ENCODE measurements at regions not wholly inside any gene's neighbourhood (a gene's known extent, or its start where the extent isn't known, plus 50 kb on each side); places are given as distances from the start of the nearest gene placed in this dataset.

DNA sequence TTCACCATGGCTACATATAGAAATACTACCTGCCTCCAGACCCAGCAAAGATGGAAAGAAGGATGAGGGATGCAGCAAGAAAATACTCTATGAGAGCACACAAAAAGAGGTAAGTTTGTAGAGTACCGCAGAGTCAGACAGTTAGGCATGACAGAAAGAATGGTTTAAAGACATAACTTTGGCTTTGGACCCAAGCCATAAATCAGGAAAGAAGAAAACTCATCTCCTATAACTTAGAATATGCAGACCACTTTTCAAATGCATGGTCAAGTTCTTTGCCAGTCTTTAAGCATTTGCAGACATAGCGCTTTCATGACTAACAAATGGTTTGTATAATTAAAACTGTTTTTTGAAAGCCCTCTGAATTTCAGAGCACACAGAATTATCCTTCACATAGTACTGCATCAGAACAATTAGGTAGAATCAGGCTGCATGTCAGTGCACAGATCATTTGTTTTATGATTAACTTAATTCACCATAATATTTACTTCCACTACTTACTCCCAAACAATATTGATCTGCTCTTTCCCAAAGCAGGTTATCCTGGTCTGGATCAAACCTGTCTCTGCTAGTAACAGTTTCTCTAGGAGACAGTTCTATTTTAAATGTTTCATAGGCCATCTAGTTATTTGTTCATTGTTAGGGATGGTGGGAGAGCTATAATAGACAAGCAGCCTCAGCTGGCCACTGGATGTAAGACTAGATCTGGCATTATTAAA lies 280.7 kb upstream of the NR5A2 start:
- in situ Hi-C loops (cut with MboI; ENCODE audit: low sequenced_read_pairs) = no loop called here

DNA sequence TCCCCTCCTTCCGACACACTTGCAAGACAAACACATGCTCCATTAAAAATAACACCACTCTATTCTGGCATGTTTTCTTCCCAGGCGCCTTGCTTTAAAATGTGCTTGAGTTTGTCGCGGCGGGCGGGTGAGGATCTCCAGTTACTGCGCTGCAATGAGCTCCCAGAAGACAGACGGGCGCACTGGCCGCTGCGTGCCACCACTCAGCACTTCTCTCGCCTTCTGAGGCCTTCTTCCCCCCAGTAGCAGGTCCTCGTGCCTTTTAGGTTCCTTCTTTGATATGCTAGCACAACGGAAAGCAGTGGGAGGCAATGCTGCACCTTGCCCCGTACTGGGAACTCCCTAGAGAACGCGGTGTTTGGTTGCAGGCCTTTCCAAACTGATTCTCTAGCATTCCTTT lies 279.5 kb upstream of the NR5A2 start:
- in situ Hi-C loops (cut with MboI; ENCODE audit: low sequenced_read_pairs) = no loop called here

DNA sequence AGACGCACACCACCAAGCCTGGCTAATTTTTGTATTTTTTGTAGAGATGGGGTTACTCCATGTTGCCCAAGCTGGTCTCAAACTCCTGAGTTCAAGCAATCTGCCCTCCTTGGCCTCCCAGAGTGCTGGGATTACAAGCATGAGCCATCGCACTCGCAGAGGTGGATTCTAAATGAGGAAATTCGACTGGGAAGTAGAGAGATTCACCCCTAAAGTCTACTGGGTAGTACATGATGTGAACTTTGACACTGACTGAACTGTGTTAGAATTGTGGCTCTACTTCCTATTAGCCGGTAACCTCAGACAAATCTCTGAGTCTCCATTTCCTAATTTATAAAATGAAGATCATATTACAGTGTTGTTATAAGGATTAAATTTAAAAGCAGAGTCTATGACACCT lies 276.0 kb upstream of the NR5A2 start:
- in situ Hi-C loops (cut with MboI; ENCODE audit: low sequenced_read_pairs) = no loop called here

DNA sequence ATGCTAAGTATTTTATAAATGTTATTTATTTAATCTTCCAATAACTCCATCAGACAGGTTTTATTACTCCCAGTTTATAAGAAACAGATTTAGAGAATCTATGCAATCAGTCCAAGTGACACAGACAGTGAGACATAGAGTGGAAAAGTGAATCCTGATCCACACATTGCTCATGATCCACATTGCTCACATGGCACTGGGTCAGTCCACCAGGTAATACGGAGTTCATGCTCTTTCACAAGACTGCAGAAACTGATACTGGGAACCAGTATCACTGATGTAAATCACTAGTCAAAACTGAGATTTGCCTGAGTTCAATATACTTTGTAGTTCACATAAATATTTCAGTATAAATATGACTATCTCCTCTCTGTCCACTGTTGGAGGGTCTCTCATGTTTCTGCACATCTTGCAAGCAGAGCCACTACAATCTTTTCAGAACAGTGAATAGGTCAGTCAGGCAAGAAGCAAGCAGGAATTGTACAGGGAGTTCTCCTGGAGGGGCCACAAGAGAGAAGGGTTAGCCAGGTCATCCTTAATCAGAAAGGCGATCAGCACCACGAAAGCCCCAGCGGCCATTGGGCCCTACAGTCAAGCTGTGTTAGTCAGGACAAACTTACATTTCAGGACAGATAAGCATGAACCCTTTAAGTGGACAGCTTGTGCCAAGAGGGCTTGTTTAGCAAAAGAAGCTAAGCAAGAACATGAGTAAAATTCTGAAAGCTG lies 275.4 kb upstream of the NR5A2 start:
- in situ Hi-C loops (cut with MboI; ENCODE audit: low sequenced_read_pairs) = no loop called here

DNA sequence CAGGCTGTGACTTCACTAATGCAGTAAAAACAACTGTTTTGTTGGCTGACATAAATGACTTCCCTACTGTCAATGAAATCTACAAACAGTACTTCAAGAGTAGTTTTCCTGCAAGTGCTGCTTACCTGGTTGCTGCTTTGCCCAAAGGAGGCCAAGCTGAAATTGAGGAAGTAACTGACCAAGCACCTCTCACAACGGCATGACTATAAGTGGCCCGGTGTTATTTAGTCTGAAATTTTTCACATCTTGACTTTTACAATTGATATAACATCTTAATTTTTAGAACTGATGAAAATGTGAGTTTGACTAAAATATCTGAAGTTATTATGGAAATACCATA lies 274.9 kb upstream of the NR5A2 start:
- in situ Hi-C loops (cut with MboI; ENCODE audit: low sequenced_read_pairs) = no loop called here

DNA sequence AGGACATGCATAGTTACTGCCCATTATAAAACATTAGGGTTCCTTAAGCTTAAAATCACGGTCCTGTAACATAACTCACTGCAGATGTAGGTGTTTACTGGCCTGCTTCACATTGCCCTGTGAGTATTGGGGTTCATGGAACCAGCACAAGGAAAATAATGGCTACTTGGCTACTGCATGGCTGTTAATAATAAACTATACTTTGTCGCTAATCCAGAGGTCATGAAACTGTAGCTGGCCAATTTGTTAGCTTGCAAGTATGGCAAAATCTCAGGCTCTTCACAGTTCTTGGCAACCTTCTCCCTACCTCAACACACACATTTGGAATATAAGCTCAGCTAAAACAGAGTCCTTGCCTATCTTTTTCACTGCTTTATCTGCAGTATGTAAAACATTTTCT lies 274.0 kb upstream of the NR5A2 start:
- in situ Hi-C loops (cut with MboI; ENCODE audit: low sequenced_read_pairs) = no loop called here

DNA sequence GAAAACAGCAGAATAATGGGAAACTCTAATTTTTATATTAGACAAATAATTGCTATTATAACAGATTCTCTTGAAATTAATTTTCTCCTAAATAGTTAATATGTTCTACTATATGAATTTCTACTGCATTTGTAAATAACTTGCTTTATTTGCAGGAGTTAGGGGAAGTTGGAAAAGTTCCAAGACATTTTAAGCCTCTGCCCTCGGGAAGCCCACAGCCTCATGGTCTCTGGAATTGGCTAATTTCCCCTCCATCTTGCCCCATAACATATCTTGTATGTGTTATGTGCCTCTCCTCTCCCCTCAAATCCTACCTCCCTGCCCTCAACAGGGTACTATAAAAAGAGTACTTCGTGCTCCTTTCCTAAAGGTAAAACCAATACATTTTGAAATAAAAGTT lies 271.4 kb upstream of the NR5A2 start:
- in situ Hi-C loops (cut with MboI; ENCODE audit: low sequenced_read_pairs) = no loop called here

DNA sequence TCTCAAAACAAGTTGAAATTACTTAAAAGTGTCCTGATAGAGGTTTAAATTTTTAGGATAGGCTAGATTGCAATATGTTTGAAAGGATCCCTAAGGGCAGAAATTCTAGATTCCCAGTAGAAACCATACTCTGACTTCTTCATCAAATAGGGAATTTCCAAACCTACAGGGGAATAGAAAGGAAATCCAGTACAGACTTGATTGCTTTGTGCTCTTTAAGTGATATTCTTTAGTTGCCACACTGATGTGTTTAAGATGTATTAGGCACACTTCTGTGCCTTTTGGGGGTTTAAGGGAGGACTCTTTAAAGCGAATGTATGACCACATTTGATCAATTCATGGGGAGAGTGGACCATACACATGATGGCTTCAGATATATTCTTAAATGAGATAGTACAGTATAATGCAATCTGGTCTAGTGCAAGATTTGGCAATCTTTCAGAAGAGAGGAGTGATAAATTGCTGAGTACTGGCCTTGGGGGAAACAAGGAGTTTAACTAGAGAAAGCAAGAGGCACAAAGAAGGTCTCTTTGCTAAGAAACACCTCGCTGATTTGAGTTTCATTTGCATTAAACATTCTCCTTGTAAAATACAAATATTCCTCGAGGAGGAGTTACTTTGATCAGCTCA lies 268.8 kb upstream of the NR5A2 start:
- in situ Hi-C loops (cut with MboI; ENCODE audit: low sequenced_read_pairs) = no loop called here

DNA sequence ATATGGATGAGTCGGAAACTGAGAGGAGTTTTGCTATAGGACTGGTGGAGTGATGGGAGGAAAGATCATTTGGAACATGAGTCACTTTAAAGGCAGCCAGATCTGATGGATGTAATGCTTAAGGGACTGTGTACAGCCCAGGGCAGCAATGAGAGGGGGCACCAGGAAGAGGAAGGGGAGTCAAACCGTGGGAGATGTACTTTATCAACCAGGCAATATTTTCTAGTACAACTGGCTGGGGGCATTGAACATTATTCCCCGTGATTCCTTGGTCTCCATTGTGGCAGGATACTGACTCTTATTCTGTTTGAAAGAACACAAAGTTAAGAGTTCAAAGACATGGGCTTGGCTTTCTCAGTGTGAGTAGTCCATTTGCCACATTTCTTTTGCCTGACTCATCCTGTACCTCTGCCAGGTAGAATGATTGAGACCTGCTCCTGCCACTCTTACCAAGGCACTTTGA lies 268.2 kb upstream of the NR5A2 start:
- in situ Hi-C loops (cut with MboI; ENCODE audit: low sequenced_read_pairs) = no loop called here

DNA sequence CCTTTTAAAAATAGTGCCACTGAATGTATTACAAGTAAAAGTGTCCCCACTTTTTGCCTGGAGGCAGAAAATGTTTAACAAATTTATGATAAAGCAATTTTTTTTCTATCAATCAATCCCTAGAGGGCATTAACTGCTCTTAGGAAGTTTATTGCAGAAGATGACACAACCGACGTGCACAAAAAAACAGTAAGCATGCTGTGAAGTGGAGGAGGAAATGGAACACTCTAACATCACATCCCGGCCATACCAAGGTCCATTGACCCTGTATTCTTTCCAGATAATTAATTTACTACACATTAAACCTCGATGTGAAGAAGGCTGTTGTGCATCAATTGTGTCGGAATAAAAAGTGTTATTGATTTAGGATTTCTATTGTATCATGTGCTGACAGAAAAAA lies 264.9 kb upstream of the NR5A2 start:
- in situ Hi-C loops (cut with MboI; ENCODE audit: low sequenced_read_pairs) = no loop called here

DNA sequence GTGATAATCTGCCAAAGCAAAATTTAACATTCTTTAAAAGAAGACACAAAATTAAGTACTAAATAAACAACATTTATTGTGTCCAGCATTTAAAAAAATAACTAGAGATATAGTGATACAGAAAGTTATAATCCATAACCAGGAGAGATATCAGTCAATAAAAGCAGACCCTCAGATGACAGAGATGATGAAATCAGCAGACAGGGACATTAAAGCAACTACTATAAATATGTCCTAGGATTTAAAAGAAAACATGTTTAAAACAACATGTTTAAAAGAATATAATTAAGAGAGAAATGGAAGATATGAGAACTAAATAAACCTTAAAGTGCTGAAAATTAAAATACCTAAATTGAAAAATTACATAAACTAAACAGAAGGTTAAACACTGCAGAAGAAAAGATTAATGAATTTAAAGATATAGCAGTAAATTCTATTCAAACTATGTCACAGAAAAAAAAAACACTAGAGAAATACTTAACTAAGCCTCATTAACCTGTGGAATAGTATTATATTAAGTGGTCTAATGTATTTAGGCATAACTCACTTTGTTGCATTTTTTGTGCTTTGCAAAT lies 261.2 kb upstream of the NR5A2 start:
- in situ Hi-C loops (cut with MboI; ENCODE audit: low sequenced_read_pairs) = no loop called here

DNA sequence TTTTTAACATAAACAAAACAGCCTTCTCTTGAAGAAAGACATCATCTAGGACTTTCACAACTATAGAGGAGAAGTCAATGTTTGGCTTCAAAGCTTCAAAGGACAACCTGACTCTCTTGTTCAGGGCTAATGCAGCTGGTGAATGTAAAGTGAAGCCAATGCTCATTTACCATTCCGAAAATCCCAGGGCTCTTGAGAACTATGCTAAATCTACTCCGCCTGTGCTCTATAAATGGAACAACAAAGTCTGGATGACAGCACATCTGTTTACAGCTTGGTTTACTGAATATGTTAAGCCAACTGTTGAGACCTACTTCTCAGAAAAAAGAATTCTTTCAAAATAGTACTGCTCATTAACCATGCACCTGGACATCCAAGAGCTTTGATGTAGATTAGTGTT lies 259.8 kb upstream of the NR5A2 start:
- in situ Hi-C loops (cut with MboI; ENCODE audit: low sequenced_read_pairs) = no loop called here

DNA sequence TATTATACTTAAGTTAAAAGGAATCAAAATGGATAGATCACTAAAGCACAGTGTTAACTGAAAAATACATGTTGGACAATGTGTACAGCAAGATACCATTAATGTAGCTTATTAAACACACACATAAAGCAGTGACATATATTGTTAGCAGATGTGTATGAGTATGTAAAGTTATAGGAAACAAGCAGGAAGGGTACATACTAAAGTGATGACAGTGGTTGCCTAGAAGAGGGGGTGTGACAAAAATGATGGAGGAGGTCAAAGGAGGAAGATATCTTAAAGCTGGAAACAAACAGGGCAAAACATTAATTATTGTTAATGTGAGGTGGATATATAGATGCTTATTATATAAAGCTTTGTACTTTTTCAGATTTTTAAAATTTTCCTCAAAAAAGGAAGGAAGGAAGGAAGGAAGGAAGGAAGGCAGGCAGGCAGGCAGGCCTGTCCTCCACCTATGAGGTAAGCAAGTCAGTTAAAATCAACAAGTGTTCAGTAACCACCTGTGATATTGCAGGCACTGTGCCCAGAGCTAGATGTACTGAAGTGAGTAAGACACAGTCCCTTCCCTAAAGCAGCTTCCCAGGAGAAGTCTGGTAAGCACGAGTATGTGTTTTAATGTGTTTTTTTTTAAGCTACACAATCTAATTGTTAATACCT lies 252.9 kb upstream of the NR5A2 start:
- in situ Hi-C loops (cut with MboI; ENCODE audit: low sequenced_read_pairs) = no loop called here

DNA sequence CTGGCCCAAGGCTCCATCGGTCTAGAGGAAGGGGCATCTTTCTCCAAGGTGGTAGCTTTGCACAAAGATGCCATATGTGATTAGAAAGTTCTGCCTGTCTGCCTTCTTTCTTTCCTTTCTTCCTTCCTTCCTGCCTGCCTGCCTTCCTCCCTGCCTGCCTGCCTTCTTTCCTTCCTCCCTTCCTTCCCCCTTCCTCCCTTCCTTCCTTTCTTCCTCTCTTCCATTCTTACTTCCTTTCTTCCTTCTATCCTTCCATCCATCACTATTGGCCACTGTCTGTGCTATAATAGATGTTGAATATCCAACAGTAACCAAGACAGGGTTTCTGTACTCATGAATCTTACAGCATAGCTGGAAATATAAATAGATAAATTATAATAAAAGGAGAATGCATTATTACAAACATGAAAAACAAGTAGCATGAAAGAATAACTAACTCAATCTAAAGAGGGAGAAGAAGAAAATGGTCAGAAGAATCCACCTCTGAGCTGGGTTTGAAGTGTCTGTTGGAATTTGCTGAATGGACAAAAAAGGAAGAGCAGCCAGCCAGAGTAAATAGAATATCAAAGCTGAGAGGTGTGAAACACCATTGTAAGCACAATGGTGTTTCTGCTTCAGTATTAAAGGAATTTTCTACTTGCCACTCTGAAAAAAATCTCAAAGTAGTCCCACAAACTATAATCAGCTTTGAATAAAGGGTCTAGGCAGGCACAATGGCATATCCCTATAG lies 250.6 kb upstream of the NR5A2 start:
- in situ Hi-C loops (cut with MboI; ENCODE audit: low sequenced_read_pairs) = no loop called here

DNA sequence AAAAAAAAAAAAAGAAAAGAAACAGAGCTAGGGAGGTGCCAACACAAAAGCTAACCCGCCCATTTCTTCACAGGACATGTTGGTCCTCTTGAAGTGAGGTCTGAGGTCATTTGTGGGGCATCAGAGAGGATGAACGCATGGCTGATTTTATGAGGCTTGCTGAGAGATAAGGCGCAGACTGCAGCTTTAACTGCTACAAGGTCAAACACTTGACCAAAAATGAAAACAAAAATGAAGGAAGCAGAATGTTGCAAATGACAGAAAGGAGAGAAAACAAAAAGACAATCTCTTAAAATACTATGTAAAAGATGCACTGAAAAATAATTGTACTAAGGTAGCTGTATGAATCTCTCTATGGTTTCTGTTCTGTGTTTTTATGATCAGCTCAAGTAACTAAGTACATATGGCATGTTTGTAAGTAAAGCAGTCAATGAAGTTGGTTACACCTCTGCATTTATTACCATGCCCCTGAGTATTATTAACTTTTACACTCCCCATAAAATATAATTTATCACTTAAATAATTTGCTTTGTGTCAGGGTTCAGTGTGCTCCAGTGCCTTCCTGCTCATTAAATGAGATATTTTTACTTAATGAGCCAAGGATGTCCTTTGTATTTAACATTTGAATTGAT lies 249.1 kb upstream of the NR5A2 start:
- in situ Hi-C loops (cut with MboI; ENCODE audit: low sequenced_read_pairs) = no loop called here

DNA sequence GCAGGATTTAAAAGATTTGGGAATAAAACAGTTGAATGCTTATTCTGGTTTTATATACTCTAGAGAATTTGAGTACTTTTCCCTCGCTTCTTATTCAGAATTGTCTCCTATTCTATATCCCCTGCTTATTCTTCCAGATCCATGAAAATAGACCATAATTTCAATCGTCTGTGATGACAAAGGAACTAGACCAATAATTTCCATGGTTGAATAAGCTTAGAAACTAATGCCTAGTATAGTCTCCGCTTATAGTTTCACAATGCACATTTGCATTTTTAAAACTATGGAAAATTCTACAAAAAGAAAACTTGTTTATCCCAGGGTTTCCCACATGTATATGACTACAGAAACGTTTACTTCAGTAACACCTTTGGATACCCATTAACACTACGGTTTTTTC lies 247.4 kb upstream of the NR5A2 start:
- in situ Hi-C loops (cut with MboI; ENCODE audit: low sequenced_read_pairs) = no loop called here

DNA sequence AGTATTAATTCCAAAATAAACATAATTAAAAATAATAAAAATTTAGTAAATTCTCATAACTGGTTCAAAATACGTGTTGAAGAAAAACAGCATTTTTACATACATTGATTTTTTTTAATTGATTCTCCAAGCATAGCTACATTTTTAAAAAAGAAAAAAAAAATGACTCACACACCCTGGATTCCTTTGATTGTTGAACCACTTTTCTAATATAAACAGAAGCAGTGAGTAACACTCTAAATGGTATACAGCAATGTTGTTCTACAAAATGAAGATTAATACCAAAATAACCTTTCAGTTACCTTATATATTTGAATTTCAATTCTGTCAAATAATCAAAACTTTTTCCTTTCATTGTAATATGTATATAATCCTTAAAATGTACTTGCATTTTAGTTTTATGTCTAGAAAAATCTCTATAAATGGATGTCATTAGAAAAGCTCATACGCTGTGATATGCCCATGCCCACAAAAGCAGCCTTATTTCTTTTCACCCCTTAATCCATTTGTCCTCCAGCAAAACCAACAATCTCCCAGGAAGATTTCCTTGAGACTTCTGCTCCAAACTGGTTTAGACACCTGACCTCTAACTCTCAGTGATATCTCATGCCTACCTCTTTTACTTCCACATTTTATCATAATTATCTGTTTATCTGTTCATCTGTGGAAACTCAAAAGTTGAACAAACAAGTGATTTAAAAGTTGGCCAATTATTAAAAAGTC lies 246.4 kb upstream of the NR5A2 start:
- in situ Hi-C loops (cut with MboI; ENCODE audit: low sequenced_read_pairs) = no loop called here

DNA sequence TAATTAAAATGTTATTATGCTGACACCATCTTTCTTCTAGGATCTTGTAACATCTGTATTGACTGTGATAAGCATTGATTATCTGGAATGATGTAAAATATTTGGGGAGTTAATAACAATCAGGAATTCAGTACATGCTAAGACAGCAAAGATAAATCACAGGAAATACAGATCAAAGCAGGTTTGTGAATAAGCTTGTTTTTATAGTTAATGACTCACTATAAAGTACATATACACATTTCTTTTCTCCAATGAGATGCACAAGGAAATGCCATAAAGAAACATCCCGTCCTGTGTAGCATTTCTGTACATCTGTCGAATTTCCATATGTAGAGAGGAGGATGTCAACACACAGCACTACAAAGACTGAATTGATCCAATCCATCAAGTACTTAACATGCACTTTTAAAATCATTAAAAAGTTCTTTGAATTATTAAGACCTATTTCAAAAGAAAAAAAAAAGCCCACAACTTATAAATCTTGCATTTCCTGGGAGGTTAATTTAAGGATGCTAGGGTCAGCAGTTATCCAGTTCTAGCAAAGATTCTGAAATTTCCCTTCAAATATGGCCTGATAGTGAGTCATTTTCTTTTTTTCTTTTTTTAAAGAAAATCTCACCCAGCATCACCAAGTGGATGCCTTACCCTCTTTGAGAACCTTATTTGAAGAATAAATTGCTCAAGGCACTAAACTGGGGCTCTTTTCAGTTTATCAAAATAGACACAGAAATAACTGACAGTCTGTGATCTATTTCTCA lies 243.2 kb upstream of the NR5A2 start:
- in situ Hi-C loops (cut with MboI; ENCODE audit: low sequenced_read_pairs) = no loop called here

DNA sequence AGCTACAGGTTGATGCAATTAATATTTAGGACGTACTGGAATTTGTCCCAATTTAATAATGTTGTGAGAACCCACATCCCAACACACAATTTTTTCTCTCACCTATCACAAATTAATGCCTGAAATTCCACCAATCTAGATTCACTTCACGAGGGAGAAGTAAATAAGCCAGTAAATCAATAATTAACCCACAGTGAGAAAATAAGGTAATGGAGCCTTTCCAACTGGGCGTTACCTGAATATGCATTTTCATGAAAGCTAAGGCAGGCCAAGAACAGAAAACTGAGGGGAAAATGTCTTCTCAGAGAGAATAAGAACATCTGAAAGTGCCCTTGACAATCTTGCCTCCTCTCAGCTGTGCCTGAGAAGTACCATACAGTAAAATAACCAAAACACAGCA lies 240.8 kb upstream of the NR5A2 start:
- in situ Hi-C loops (cut with MboI; ENCODE audit: low sequenced_read_pairs) = no loop called here

Data from HL-60/S4 treated with retinoic acid at 250 ng/mL for 4 days and 3 days (cell line).